Fibroblast of the conjunctiva (primary cell): ENCODE measurements at regions not wholly inside any gene's neighbourhood (a gene's known extent, or its start where the extent isn't known, plus 50 kb on each side); places are given as distances from the start of the nearest gene placed in this dataset.

ENCODE experiments used
- DNase-seq: peaks from one replicate; pipeline ENCODE4 v3.0.0-alpha.2; 2010; ENCODE audit warnings: low read depth

DNA sequence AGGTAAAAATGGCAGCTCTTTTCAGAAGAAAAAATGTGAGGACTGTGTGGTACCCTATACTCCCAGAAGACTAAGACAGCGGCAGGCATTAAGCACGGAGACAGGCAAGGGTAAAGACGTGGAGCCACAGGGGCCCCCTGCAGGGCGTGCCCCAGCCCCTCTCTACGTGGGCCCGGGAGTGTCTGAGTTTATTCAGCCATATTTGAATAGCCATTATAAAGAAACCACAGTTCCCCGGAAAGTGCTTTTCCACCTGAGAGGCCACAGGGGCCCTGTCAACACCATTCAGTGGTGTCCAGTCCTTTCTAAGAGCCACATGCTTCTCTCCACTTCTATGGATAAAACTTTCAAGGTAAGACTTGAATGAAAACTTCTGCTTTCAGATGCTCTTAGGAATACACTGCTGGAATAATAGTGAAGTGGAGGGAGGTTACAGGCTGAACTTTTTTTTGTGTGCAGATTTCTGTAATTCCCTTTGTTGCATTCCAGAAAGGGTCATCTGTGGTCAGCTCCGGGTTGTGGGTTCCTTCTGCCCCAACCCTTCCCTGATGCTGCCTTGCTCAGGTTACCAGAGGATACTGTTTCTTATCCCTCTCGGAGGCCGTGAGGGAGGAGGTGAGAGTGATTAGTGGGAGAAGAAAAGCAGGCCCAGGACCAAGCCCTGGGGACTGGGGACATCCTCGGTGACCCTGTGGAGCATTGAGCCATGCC is 58.4 kb downstream of the SLC25A47 start:
- DNase-seq, result no peak

DNA sequence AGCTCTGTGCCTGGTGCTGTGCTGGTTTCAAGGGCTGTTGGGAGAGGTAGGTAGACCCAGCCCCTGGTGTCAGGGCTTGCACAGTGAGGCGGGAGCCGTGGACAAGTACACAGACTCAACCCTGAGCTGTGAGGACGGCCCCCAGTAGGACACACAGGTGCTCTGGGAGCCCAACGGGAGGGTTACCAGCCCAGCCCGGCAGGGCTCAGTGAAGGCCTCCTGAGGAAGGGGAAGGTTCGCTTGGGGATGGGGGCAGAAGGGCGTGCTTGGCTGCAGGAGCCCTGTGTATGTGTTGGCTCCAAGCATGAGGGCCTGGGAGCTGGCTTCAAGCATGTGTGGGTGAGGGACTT is 58.9 kb downstream of the SLC25A47 start:
- DNase-seq, result no peak

DNA sequence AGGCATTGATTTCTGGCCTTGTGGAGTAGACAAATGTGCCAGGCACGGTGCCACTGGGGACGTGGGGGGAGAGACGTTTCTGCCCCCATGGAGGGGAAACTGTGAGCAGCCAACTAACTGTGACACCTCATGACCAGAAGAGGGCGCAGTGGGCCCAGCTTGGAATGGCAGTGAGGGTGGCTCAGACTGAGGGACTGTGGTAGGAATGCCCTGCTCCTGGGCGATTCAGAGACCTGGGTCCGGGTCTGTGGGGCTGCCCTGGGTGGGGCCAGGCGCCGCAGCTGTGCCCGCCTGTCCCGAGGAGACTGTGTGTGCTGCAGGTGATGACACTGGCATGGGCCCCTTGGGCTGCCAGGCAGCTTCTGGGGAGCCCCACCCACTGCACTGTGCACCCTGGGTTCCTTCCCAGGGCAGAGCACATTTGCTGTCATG is 60.6 kb downstream of the SLC25A47 start:
- no peak for DNase-seq

DNA sequence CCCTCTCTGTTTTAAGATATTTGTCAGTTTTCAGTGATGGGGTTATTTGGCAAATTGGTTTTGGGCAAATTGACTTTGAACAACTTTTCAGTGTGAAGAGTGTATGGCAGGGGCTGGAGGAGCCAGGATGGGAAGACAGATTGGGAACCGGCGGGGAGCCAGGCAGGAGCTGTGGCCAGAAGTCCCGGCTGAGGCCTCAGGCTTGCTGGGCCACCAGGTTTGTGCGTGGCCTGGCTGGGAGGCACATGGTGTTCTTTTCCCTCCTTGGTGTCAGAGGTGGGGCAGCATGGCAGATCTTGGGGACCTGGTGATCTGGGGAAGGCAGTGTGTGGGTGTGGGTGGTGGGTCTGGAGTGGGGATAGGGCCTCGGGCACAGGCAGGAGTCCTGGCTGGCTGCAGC is 61.1 kb downstream of the SLC25A47 start:
- DNase-seq, result no peak

DNA sequence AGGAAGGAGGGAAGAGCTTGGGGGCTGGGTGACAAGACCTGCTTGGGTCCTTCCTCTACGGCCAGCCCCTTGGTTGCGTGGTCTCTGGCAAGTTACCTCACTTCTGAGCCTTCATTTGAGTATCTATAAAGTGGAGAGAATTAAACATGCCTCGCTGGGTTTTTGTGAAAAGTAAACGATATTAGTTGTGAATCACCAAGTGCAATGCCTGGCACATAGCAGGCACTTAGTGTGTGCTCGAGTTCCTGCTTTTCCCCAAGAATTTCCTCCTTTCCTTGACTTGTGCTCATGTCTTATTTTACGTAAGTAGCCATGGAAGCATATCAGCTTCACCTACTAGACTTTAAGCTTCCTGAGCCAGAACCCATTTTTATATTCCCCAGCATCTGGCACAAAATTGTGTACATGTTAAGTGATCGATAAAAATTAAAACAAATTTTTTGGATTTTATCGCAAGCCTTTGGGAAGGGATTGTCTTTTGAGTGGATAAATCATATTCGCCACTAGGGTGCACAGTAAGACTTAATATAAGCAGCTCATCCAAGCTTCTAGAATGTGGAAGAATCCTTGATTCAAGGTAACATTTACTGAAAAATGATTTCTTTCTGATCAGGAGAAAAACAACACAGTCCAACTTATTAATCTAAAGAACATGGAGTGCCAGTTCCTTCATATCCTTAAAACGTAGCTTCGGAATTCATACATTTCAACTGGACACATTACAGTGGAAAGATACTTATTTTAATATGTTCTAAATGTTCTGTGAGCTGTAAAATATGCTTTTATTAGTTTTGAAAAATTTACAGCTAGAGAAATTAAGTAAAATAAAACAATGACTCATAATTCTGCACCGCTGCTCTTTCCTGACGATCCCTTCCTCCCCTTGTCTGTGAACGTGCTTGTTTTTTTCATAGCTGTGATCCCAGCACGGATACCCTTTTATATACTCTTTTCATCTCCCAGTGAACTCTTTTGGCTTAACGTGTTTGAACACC is 62.0 kb downstream of the SLC25A47 start:
- peak; percentile 68 for DNase-seq

DNA sequence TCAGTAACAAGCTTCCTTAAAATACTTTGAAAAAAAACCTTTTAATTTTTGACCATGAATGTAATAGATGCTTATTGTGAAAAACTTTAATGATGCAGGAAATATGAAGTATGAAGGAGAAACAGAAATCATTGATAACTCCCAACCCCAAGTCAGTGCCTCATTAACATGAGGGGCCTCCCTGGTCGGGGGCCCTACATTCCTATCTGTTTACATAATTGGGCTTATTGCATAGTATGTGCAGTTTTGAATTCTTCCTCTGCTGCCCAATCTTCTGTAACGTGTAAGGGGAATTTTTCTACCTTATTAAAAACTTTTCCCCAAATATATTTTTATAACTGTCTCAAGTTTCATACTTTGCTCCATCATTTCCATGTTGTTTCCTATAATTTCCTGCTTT is 63.0 kb downstream of the SLC25A47 start:
- DNase-seq, result no peak

DNA sequence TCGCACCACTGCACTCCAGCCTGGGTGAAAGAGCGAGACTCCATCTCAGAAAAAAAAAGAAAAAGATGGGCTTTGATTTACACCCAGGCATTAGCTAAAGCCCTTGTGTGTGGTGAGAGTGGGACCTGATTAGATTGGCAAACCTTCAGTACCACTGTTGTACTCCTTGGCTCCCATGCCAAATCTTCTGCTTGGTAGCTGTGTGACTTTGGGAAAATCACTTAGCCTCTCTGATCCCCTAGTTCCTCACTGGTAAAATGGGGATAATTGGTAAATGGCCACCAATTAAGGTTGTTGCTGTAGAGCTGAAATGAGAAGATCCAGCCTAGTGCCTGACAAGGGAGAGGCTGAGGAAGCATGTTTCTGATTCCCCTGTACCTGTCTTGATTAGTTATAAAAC is 63.7 kb downstream of the SLC25A47 start:
- no peak for DNase-seq

DNA sequence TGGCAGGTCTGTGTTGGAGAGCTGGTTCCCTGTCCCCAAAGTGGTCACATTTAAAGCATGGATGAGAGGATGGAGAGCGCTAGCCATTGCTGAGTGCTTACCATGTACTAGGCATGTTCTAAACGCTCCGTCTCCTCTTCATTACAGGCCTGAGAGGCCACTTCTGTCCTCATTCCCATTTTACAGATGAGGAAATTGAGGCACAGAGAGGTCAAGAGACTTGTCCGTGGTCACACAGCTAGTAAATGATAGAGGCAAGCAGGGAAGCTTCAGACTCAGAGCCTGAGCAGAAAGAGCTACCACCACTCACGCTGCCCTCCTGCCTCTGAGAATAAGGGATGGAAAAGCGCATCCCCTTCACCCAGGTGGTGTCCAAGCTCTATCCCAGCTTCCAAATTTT is 64.3 kb downstream of the SLC25A47 start:
- DNase-seq, result no peak

DNA sequence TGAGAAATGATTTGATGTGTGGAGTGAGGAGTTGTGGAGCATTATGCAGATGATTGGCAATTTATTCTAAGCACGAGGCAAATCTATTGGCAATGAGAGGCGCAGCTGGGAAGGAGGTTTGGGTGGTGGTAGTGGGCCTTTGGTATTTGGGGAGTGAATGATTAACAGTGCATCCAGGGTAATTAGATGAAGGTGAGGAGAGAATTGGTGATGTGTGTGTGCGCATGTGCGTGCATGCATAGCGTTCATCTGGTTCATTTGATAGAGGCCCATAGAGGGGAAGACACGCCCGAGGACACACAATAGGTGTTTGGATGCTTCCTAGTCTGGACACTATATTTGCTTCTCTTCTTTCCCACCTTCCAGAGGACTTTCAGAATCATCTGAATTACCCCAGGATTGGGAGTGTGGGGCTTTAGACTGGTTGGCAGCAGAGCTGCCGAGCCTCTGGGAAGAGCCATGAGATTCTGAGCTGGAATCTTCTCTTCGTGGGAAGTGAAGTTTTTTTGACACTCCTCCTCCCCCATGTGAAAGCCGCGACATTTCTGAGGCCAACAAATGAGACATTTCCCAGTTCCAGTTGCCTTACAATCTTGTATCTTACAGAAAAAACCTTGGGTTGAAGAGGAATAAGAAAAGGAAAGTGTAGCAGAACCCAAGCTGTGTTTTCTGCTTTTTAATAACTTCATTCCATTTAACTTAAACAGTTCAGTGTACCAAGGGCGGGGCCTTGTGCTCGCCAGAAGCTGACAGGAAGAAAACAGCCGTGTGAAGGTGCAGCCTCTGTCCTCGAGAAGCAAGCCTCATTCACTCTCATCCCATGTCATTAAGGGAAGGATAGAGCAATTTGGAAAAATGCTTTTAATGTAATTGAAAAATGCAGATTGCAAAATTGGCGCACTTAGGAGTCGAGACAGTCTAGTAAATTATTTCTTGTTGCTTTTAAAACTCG is 65.2 kb downstream of the SLC25A47 start:
- no peak for DNase-seq

DNA sequence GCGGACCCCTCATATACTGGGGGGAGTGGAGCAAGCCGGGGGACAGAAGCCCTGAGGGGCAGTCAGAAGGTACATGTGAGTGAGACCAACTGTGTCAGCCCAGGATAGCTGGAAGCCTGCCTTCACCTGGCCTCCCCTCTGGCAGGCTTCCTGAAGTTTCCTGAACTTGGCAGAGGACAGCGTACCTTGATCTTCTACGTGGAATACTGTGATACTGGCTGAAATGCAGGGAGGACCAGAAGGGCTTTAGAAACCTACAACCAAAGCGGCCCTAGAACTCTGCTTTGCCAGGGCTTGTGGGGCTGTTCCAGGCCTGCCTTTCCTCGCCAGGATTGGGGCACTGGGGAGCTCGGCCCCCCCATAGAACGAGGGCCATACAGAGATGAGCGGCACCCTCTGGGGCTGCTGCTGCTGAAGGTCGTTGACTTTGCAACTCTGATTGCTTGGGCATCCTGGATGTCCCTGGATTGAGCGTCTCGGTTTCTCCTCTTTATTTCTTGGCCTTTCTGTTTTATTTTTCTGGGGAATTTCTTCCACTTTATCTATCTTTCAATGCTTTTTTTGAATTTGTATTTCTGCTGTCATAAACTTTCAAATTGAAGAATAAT is 66.5 kb downstream of the SLC25A47 start:
- no peak for DNase-seq

DNA sequence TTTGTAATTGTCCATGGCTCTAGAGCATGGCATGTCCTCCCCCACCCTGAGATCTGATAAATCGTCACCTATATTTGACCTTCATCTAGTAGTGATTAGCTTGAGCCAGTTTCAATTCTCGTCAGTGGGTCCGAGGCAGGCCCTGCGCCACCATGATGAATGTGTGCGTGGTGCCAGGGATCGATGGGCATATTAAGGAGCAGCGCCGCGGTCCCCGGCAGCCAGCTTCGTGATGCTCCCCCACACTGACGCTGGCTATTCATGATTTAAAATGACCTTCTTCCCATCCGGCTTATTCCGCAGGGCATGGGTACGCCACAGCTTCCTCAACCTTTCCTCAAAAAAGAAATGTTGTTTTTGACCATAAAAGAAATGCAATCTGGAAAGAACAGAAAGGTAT is 68.0 kb downstream of the SLC25A47 start:
- DNase-seq, result no peak

DNA sequence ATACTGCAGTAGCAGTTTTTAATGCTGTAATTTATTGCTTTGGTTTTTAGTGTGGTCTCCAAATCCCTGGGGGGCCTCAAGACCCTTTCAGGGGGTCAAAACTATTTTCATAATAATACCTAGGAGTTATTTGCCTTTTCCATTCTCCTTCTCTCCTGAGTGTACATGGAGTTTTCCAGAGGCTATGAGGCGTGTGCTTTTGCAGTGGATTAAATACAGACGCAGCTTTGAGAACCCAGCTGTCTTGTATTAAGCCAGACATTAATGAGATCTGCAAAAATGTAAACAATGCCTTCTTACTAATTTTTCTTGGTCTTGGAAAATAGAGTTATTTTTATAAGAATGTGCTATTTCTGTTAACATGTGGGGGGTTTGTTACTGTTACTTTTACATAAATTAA is 68.6 kb downstream of the SLC25A47 start:
- DNase-seq, result no peak

DNA sequence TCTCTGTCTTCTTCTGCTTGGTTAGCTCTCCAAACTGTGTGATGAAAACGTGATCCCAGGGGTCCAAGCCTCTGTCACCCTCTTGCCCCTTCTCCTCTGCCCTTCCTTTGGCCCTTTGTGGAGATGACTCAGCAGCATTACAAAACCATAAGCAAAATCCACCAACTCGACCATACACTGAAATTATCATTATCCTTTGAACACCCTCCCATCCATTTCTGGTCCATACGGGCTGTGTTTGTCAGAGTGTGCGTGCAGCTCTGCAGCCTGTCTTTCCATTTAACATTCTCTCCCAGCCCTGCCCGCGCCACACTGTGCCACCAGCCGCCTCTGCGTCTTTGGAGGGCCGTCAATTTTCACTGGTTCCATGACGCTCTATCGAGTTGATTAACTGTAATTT is 69.2 kb downstream of the SLC25A47 start:
- no peak for DNase-seq

DNA sequence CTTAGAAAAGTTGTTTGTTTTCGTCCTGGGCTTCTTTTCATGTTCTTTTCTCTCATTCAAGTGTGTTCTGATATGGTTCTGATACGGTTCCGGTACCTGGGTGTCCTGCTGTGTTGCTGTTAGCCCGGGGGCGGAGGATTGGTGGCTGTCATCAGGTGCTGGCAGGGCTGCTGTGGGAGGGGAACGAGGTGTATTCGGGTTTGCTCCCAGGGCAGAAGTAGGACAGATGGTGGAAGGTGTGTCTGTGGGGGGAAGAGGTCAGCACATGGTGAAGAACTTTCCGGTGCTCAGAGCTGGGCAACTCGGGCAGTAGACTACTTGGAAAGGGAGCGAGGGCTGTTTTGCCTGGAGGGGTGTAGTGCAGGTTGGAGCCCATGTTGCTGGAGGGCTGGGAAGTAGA is 70.2 kb downstream of the SLC25A47 start:
- no peak for DNase-seq

DNA sequence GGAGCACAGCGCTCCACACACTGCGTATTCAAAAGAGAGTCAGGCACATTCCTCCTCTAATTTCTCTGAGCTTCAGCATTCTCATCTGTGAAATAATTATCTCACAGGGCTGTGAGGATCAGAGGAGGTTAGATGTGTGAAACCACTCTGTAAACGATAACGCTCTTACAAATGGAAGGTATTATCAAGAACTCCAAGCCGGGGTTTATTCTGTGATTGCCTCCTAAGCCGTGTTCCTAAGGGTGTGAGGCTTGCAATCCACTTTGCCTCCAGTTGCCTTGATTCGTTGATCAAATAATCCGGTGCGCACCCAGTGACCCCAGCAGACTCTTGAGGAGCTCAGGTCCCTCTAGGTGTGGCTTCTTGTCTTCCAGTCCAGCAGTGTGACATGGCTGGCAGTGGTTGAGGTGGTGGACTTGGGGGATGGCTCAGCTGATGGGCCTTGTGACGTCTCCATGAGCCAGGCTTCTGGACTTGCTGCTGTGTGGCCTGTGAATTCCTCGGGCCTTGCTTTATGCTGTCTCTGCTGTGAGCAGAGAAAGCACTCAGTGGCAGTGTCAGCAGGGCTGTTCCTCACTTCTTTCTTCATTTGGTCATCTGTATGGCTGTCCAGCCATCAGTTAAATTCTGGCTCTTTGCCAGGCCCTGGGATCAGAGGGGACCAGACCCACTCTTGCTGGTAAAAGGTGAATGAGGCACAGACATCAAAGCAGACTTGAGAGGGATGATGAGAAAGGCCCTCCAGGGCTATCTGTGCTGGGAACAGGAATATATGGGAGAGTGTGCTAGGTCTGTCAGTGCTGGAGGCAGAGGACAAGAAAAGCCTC is 71.0 kb downstream of the SLC25A47 start:
- no peak for DNase-seq

DNA sequence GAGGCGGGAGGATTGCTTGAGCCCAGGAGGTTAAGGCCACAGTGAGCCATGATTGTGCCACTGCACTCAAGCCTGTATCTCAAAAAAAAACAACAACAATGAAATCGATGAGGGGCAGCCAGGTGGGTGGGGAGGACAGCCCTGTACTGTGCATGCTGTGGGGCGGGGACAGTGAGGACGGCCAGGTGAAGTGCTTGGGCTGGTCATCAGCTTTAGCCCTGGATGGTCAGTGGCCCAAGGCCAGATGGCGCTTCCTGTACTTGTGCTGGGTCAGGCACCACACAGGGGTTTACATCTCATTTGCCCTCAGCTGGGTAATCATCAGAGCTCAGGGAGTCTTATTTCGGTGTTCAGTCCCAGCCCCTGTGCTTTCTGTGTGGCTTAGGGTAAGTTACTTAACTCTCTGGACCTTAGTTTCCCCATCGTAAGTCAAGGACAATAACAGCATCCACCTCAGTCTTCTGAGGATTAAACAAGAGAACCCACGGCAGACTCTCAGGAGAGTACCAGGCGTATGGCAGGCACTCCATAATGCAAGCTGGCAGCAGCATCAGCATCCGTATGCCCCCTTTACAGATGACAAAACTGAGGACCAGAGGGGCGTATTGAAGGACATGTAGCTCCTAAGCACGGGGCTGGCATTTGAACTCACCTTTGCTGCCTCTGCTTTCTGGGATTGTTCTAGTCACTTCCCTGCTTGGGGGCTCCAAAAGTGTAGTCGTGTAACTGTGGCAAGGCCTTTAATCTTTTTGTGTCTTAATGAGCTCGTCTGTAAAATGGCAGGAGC is 71.9 kb downstream of the SLC25A47 start:
- DNase-seq, result no peak

DNA sequence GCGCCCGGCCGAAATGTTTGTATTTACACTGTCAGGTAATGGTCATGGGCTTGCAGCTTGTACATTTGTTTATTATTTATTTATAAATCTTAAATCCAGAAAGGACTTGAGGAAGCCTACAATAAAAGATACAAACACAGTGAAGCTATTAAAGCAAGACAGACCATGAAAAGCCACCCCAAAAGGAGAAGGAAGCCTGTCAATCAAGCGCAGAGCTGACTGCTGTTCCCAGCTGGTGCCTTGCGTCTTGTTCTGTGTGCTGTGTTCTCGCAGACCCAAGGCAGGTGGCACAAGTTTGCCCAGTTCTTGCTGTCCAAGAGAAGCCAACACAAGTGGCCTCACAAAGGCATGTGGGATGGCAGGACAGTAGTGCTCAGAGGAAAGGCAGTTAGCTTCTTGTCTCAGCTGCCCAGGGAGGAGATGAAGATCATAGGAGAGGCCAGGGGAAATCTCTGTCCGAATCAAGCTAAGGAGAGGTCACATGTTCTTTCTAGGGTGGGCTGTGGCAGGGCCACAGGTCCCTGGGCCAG is 73.2 kb downstream of the SLC25A47 start:
- no peak for DNase-seq

DNA sequence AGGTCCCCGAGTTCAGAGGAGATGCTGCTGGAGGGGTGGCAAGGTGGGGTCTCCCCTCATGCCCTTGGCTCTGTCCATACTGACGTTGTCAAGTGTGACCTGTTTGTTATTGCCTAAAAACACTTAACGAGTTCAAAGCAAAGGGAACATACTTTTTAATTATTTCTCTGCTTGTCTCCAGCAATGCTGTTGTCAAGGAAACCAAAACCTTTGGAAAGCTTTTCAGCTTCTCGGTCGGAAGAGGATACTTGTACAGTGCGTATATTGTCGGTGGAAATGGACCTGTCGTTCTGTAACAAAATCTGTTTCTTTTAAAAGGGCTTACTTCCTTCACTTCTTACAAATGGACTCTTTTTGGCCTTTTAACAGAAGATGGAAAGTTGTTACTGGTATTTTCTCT is 73.9 kb downstream of the SLC25A47 start:
- DNase-seq, result no peak

DNA sequence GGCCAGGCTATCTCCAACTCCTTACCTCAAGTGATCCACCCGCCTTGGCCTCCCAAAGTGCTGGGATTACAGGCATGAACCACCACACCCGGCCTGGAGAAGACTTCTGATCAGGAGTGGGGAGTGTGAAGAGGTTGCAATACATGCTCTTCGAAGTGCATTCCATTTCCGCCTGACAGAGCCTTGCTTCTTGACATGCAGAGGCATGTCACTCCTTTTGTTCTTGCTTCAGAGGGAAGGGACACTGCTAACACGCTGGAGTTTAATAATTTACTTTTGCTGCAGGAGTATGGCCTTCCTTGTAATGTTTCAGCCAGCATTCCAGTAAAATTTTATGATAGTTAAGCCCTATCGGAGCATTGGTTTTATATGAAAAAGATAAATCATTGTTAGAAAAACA is 74.9 kb downstream of the SLC25A47 start:
- DNase-seq, result no peak
